ENCODE measurements at regions not wholly inside any gene's neighbourhood (a gene's known extent, or its start where the extent isn't known, plus 50 kb on each side); places are given as distances from the start of the nearest gene placed in this dataset.

DNA sequence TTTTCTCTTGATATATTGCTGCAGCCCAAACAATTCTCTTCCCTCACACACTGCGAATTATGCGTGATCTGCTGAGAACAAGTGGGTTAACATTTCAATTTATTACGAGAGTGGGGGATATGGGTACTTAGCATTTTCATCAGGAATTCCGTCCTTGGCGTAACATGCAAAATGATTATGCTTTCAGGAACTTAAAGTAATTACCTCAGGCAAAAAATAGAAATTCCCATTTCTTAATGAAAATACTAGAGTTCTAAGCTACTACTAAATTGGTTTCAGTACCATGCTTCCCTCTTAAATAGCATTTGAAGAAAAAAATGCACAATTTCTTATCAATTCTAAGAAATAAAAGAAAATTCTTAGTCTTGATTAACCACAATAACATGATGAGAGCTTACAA, 213.5 kb downstream of the GPAM start:
- dilution Hi-C loops (cut with MboI; ENCODE audit: extremely low pct_ligation_motif_present, low sequenced_read_pairs) (no loop called here), intact Hi-C loops (cut with micrococcal nuclease) (no loop called here)
- Histone ChIP-seq H3K9ac (replicated peaks; ENCODE audit: extremely low read depth, insufficient read depth, low read length) (no peak overlapping the region), H3K9me3 (replicated peaks; ENCODE audit: control insufficient read depth, insufficient read depth, low read length) (no peaks in the 10 kb centered on the region), H3K79me2 (ENCODE audit: control insufficient read depth, insufficient read depth, low read length) (no peaks in the 10 kb centered on the region), H3K4me1 (ENCODE audit: control insufficient read depth, extremely low read depth, insufficient read depth, low read length) (no peaks in the 10 kb centered on the region), H2AFZ (ENCODE audit: low read depth, low read length) (no peak overlapping the region), H3K9me1 (replicated peaks; ENCODE audit: control insufficient read depth, extremely low read depth, insufficient read depth, low read length) (no peaks in the 10 kb centered on the region), H4K20me1 (replicated peaks; ENCODE audit: control insufficient read depth, extremely low read depth, insufficient read depth, low read length) (no peaks in the 10 kb centered on the region), H3K27me3 (ENCODE audit: control insufficient read depth in 2 of 2, insufficient read depth in 2 of 2, low read length in 2 of 2) (no peaks in the 10 kb centered on the region), H3K27ac (ENCODE audit: insufficient read depth, low read depth, low read length) (no peak overlapping the region), H3K36me3 (ENCODE audit: control insufficient read depth in 2 of 2, extremely low read depth in 1 of 2, insufficient read depth in 2 of 2, low read length in 2 of 2) (no peaks in the 10 kb centered on the region), H3K4me3 (replicated peaks in 1 of 3; ENCODE audit: insufficient read depth in 1 of 3, low read depth in 1 of 3, low read length in 3 of 3) (no peak overlapping the region), H3K4me2 (ENCODE audit: insufficient read depth, low read length) (no peak overlapping the region)
- BruUV-seq (replicated peaks), result no TSS peak
- TF ChIP-seq POLR2AphosphoS5 (IDR thresholded peaks at IDR 0.05; ENCODE audit: insufficient read depth, low read depth, low read length), result no peak
- no peak for TF ChIP-seq CTCF (IDR thresholded peaks at IDR 0.05; ENCODE audit: extremely low read depth in 1 of 2, insufficient read depth in 1 of 2, low read depth in 1 of 2, low read length in 2 of 2)
- no peak for TF ChIP-seq GATA2 (IDR thresholded peaks at IDR 0.05; ENCODE audit: insufficient read depth, insufficient read length, low read depth, low read length)
- TF ChIP-seq MYC (IDR thresholded peaks at IDR 0.05; ENCODE audit: low read depth, low read length), result no peak
- TF ChIP-seq, protein P1, sequence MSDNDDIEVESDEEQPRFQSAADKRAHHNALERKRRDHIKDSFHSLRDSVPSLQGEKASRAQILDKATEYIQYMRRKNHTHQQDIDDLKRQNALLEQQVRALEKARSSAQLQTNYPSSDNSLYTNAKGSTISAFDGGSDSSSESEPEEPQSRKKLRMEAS (IDR thresholded peaks at IDR 0.05; ENCODE audit: insufficient read depth, insufficient read length), result no peak
- no peak for TF ChIP-seq EZH2 (IDR thresholded peaks at IDR 0.05; ENCODE audit: borderline replicate concordance, low read depth, low read length, severe bottlenecking)
- no peak for TF ChIP-seq JUN (IDR thresholded peaks at IDR 0.05; ENCODE audit: borderline replicate concordance, insufficient read depth, insufficient read length, low read depth)
- TF ChIP-seq POLR2A (IDR thresholded peaks at IDR 0.05; ENCODE audit: low read depth, low read length), result no peak
- no peak for TF ChIP-seq FOS (IDR thresholded peaks at IDR 0.05; ENCODE audit: borderline replicate concordance, insufficient read depth, low read length)
- FAIRE-seq (no peak), DNase-seq (ENCODE audit: low read depth, low spot score) (no peak)
- ChIA-PET POLR2A (no interaction called here), CTCF (no interaction called here)

Data from endothelial cell of umbilical vein (primary cell).